ENCODE measurements at regions not wholly inside any gene's neighbourhood (a gene's known extent, or its start where the extent isn't known, plus 50 kb on each side); places are given as distances from the start of the nearest gene placed in this dataset.
"Not testable (repeated sequence)": the region's sequence is repeated elsewhere in the genome, so short reads cannot be mapped to it uniquely, and the experiment has no call there.

DNA sequence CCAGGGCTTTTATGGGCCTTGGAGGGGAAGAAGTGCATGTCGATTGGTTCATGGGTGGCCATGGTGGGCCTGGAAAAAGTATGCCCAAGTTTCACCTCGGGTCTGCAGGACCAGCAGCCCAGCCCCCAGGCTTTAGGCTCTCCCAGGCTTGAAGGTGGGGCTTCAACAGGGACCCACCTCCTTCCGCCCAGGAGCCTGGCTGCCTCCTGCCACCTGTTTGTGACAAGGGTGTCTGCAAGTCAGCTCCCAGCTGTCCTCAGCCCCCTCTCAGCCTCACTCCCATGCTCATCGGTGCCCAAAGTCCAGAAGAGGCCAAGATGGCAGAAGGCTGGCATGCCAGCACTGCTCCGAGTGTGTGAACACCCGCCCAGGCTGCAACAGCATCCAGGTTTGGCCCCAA is 1063.2 kb upstream of the ACO1 start:
- Histone ChIP-seq H3K36me3 (no peaks in the 10 kb centered on the region), H3K27me3 (no peaks in the 10 kb centered on the region), H3K4me3 (no peak overlapping the region), H3K27ac (no peak overlapping the region), H3K4me1 (no peaks in the 10 kb centered on the region), H3K9me3 (no peaks in the 10 kb centered on the region)
- no peak for DNase-seq
- intact Hi-C loops (cut with DNase I), result no loop called here
- no peak for TF ChIP-seq POLR2A (IDR thresholded peaks at IDR 0.05)
- no peak for TF ChIP-seq EP300 (IDR thresholded peaks at IDR 0.05)
- TF ChIP-seq POLR2AphosphoS5 (IDR thresholded peaks at IDR 0.05), result no peak
- TF ChIP-seq, protein P1, sequence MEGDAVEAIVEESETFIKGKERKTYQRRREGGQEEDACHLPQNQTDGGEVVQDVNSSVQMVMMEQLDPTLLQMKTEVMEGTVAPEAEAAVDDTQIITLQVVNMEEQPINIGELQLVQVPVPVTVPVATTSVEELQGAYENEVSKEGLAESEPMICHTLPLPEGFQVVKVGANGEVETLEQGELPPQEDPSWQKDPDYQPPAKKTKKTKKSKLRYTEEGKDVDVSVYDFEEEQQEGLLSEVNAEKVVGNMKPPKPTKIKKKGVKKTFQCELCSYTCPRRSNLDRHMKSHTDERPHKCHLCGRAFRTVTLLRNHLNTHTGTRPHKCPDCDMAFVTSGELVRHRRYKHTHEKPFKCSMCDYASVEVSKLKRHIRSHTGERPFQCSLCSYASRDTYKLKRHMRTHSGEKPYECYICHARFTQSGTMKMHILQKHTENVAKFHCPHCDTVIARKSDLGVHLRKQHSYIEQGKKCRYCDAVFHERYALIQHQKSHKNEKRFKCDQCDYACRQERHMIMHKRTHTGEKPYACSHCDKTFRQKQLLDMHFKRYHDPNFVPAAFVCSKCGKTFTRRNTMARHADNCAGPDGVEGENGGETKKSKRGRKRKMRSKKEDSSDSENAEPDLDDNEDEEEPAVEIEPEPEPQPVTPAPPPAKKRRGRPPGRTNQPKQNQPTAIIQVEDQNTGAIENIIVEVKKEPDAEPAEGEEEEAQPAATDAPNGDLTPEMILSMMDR (IDR thresholded peaks at IDR 0.05), result no peak
- WGBS, 2 donors, result 70 to 88% methylated on average over 6 of the region's 6 CpGs

GRCh38 chr9:31321686-31322085 is 1062.8 kb upstream of the ACO1 start:
- Histone ChIP-seq H3K9me3 (no peaks in the 10 kb centered on the region), H3K27me3 (no peaks in the 10 kb centered on the region), H3K27ac (no peak overlapping the region), H3K4me1 (no peaks in the 10 kb centered on the region), H3K4me3 (no peak overlapping the region), H3K36me3 (no peaks in the 10 kb centered on the region)
- 89 to 92% methylated on average over 3 of the region's 3 CpGs for WGBS, 2 donors
- no peak for DNase-seq
- intact Hi-C loops (cut with DNase I), result no loop called here
- TF ChIP-seq POLR2AphosphoS5 (IDR thresholded peaks at IDR 0.05) (no peak), POLR2A (IDR thresholded peaks at IDR 0.05) (no peak), EP300 (IDR thresholded peaks at IDR 0.05) (no peak)
- TF ChIP-seq, protein P1 (IDR thresholded peaks at IDR 0.05), result no peak

DNA sequence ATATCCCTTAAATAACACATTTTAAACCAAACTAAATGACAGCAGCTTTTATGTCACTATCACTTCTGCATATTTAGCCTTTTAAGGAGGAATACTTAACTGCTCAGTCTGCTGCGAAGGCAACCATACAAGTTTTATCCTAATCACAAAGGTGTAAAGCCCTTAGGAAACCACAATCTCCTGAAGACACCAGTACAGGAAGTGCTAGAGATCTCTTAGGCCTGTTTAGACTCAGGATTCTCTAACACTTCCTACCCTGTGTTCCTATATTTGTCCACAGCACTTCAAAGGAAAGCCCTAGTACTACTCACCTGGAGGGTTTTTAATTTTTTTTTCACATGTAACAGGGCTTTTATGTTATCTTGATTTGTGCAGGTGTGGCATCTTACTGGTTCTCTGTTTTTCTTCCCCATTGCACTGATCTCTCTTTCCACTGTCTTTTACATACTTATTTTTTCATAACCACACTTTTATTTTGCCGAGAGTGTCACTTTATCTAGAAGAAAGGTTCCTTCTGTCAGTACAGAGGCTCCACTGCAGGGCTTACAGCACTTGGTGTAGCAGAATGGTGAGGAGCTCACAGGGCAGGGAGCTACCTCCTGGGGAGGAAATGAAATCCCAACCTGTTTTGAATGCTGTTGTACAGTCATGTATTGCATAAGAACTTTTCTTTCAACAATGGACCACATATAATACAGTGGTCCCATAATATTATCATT is 1060.6 kb upstream of the ACO1 start:
- Histone ChIP-seq H3K4me1 (no peaks in the 10 kb centered on the region), H3K4me3 (no peak overlapping the region), H3K9me3 (no peaks in the 10 kb centered on the region), H3K36me3 (no peaks in the 10 kb centered on the region), H3K27ac (no peak overlapping the region), H3K27me3 (no peaks in the 10 kb centered on the region)
- 47 to 63% methylated on average over 2 of the region's 2 CpGs for WGBS, 2 donors
- TF ChIP-seq EP300 (IDR thresholded peaks at IDR 0.05) (no peak), POLR2AphosphoS5 (IDR thresholded peaks at IDR 0.05) (no peak), POLR2A (IDR thresholded peaks at IDR 0.05) (no peak)
- TF ChIP-seq, protein P1 (IDR thresholded peaks at IDR 0.05), result no peak
- intact Hi-C loops (cut with DNase I), result no loop called here
- no peak for DNase-seq

DNA sequence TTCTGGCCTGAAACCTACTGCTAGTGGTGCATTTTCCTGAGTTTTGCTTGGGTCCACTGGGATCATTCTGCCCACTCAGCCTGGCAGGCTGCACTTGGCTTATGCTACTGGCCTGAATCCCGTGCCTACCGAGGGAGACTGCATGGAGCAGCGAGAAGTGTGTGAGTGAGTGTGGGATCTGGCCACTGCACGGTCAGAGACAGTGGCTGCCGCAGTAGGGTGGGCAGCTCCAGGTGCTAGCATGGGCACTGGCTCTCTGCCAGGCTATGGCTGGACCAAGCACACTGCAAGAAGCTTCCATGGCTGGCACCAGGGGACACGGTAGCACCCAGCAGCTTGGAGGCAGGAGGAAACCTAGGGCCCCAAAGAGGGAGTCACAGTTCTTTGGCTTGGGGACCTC is 1058.7 kb upstream of the ACO1 start:
- Histone ChIP-seq H3K4me3 (no peak overlapping the region), H3K27me3 (no peaks in the 10 kb centered on the region), H3K9me3 (no peaks in the 10 kb centered on the region), H3K4me1 (no peaks in the 10 kb centered on the region), H3K27ac (no peak overlapping the region), H3K36me3 (no peaks in the 10 kb centered on the region)
- TF ChIP-seq POLR2A (IDR thresholded peaks at IDR 0.05), result no peak
- TF ChIP-seq, protein P1 (IDR thresholded peaks at IDR 0.05), result no peak
- intact Hi-C loops (cut with DNase I), result no loop called here
- DNase-seq, result peak; percentile 57
- 93 to 95% methylated on average over 6 of the region's 6 CpGs for WGBS, 2 donors

DNA sequence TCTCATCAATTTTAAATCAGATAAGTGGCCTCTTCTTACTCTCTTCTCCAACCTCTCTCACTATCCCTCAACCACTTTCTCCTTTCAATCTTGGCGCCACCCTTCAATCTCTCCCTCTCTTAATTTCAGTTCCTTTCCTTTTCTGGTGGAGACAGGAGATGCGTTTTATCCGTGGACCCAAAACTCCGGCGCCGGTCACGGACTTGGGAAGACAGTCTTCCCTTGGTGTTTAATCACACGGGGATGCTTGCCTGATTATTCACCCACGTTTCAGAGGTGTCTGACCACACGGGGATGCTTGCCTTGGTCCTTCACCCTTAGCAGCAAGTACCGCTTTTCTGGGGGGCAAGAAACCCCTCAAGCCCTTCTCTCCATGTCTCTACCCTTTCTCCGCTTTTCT is 1057.6 kb upstream of the ACO1 start:
- 91 to 92% methylated on average over 12 of the region's 12 CpGs for WGBS, 2 donors
- H3K4me3 ChIP-seq; DNase-seq; intact Hi-C loops (cut with DNase I); H3K27ac ChIP-seq; H3K4me1 ChIP-seq; H3K36me3 ChIP-seq; H3K9me3 ChIP-seq; H3K27me3 ChIP-seq: not testable (repeated sequence)

Data from sigmoid colon (tissue), 6 donors.